ENCODE measurements at regions not wholly inside any gene's neighbourhood (a gene's known extent, or its start where the extent isn't known, plus 50 kb on each side); places are given as distances from the start of the nearest gene placed in this dataset.

- H3K4me1 ChIP-seq = peaks cover 11% of the 10 kb centered on the region
- H3K27me3 ChIP-seq = no peaks in the 10 kb centered on the region
- no peaks in the 10 kb centered on the region; the same call in 1 of the 2 replicates for H3K9me3 ChIP-seq
- no peak for DNase-seq
- TF ChIP-seq CTCF (IDR thresholded peaks at IDR 0.05; ENCODE audit: low read depth, low read length) = no peak
- no peaks in the 10 kb centered on the region for H3K36me3 ChIP-seq
- no peak overlapping the region for H3K4me3 ChIP-seq (ENCODE audit: low read depth, low read length)
Observed at GRCh38 chr13:79724348-79725103, 243.6 kb downstream of the NDFIP2 start.

GRCh38 chr13:79723519-79724024 lies 242.6 kb downstream of the NDFIP2 start:
- Histone ChIP-seq H3K4me1 (peaks cover 11% of the 10 kb centered on the region), H3K4me3 (ENCODE audit: low read depth, low read length) (no peak overlapping the region), H3K9me3 (peaks cover 1% of the 10 kb centered on the region; the same call in 1 of the 2 replicates), H3K27me3 (no peaks in the 10 kb centered on the region), H3K36me3 (no peaks in the 10 kb centered on the region)
- no peak for DNase-seq
- TF ChIP-seq CTCF (IDR thresholded peaks at IDR 0.05; ENCODE audit: low read depth, low read length) = no peak

GRCh38 chr13:79722885-79723445 lies 242.0 kb downstream of the NDFIP2 start:
- H3K36me3 ChIP-seq = no peaks in the 10 kb centered on the region
- H3K27me3 ChIP-seq = no peaks in the 10 kb centered on the region
- no peak for DNase-seq
- TF ChIP-seq CTCF (IDR thresholded peaks at IDR 0.05; ENCODE audit: low read depth, low read length) = no peak
- peaks cover 11% of the 10 kb centered on the region for H3K4me1 ChIP-seq
- no peak overlapping the region for H3K4me3 ChIP-seq (ENCODE audit: low read depth, low read length)
- H3K9me3 ChIP-seq = peaks cover 3% of the 10 kb centered on the region; the same call in 1 of the 2 replicates

- no peaks in the 10 kb centered on the region for H3K27me3 ChIP-seq
- H3K4me3 ChIP-seq (ENCODE audit: low read depth, low read length) = no peak overlapping the region
- DNase-seq = no peak
- no peak for TF ChIP-seq CTCF (IDR thresholded peaks at IDR 0.05; ENCODE audit: low read depth, low read length)
- 0 out of 2 replicates have a peak, but pooled peaks cover 3% of the 10 kb centered on the region for H3K9me3 ChIP-seq
- no peaks in the 10 kb centered on the region for H3K4me1 ChIP-seq
- no peaks in the 10 kb centered on the region for H3K36me3 ChIP-seq
Observed at GRCh38 chr13:79716191-79716590, 235.2 kb downstream of the NDFIP2 start.

- H3K27me3 ChIP-seq = no peaks in the 10 kb centered on the region
- H3K9me3 ChIP-seq = no peaks in the 10 kb centered on the region
- peaks cover 7% of the 10 kb centered on the region for H3K4me1 ChIP-seq
- no peak overlapping the region for H3K4me3 ChIP-seq (ENCODE audit: low read depth, low read length)
- no peak for DNase-seq
- H3K36me3 ChIP-seq = no peaks in the 10 kb centered on the region
- no peak for TF ChIP-seq CTCF (IDR thresholded peaks at IDR 0.05; ENCODE audit: low read depth, low read length)
Observed at GRCh38 chr13:79711631-79712030, 230.7 kb downstream of the NDFIP2 start.

GRCh38 chr13:79710376-79710775 lies 229.4 kb downstream of the NDFIP2 start:
- no peak for DNase-seq

More at GRCh38 chr13:79710376-79710775, 229.4 kb downstream of the NDFIP2 start:
- no peaks in the 10 kb centered on the region for H3K36me3 ChIP-seq
- no peak overlapping the region for H3K4me3 ChIP-seq (ENCODE audit: low read depth, low read length)
- H3K9me3 ChIP-seq = no peaks in the 10 kb centered on the region
- H3K4me1 ChIP-seq = peaks cover 7% of the 10 kb centered on the region
- no peak for TF ChIP-seq CTCF (IDR thresholded peaks at IDR 0.05; ENCODE audit: low read depth, low read length)
- H3K27me3 ChIP-seq = no peaks in the 10 kb centered on the region

All from BE2C (cell line).